PC-3 (cell line): ENCODE measurements at regions not wholly inside any gene's neighbourhood (a gene's known extent, or its start where the extent isn't known, plus 50 kb on each side); places are given as distances from the start of the nearest gene placed in this dataset.

Experiments
- EZH2 ChIP-seq: fragments of 300-600 bp; sonication (generic); IDR thresholded peaks from one replicate; pipeline ENCODE4 v1.6.1; 2017; ENCODE audit warnings: antibody characterized with exemption, mild to moderate bottlenecking, low read length; ENCODE audit not compliant: unreplicated experiment
- TF ChIP-seq, protein P1 (sequence below): fragments of 300-600 bp; sonication (generic); conservative IDR thresholded peaks from 2 replicates; pipeline ENCODE4 v1.5.1; 2017; ENCODE audit warnings: antibody characterized with exemption, low read depth, mild to moderate bottlenecking, low read length

- TF ChIP-seq EZH2, result no peak
- TF ChIP-seq, protein P1, sequence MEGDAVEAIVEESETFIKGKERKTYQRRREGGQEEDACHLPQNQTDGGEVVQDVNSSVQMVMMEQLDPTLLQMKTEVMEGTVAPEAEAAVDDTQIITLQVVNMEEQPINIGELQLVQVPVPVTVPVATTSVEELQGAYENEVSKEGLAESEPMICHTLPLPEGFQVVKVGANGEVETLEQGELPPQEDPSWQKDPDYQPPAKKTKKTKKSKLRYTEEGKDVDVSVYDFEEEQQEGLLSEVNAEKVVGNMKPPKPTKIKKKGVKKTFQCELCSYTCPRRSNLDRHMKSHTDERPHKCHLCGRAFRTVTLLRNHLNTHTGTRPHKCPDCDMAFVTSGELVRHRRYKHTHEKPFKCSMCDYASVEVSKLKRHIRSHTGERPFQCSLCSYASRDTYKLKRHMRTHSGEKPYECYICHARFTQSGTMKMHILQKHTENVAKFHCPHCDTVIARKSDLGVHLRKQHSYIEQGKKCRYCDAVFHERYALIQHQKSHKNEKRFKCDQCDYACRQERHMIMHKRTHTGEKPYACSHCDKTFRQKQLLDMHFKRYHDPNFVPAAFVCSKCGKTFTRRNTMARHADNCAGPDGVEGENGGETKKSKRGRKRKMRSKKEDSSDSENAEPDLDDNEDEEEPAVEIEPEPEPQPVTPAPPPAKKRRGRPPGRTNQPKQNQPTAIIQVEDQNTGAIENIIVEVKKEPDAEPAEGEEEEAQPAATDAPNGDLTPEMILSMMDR, result no peak
Observed at GRCh38 chr7:115546790-115547189, 483.8 kb downstream of the TFEC start.
